NCI-H524 treated with DMSO at 0.1 percent for 48 hours (cell line): ENCODE measurements at regions not wholly inside any gene's neighbourhood (a gene's known extent, or its start where the extent isn't known, plus 50 kb on each side); places are given as distances from the start of the nearest gene placed in this dataset.

Experiments
- DNase-seq: peaks from one replicate; lab custom pipeline; 2025; lab: John Stamatoyannopoulos, UW

DNA sequence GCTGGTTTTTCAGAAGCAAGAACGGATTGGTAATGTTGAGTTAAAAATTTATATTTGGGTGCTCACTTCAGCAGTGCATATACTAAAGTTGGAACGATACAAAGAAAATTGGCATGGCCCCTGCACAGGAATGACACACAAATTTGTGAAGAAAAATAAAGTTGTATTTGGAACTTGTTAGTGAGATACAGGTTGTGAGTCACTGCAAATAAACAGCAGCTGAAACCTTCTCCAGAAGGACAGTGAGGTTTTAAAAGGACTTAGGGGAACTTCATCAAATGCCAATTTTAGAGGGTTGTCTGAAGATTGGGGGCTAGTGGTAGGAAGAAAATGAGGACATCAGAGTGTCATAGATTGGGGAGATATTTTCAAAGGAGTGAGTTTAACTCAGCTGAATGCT lies 79.7 kb upstream of the ELOVL6 start:
- DNase-seq: no peak

DNA sequence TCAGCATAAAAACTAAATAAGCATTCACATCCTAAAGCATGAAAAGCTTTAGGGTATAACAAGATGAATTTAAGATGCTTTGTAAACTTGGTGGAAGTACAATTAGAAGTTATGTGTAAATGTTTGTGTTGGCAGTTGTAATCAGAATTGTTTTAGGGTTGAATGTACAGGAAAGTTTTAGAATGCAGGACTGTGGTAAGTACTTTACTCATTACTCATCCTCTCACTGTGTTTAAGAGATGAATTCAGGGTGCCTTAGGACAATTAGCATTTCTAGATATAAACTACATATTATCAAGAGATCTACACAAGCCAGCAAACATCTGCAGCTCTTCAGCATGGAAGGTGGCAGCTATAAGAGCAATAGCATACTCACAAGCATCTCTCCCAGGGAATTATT lies 77.5 kb upstream of the ELOVL6 start:
- DNase-seq: no peak

DNA sequence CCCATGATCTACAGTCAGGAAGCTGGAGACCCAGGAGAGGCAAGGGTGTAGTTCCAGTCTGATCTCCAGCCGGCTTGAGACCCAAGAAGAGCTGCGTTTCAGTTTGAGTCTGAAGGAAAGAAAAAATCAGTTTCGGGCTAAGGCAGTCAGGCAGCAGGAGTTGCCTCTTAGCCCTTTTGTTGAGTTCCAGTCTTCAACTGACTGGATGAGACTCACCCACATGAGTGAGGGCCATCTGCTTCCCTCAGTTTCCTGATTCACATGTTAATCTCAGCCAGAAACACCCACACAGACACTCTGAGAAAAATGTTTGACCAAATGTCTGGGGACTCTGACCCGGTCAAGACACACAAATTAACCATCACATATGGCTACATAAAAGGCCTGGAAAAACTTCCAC lies 73.6 kb upstream of the ELOVL6 start:
- no peak for DNase-seq

DNA sequence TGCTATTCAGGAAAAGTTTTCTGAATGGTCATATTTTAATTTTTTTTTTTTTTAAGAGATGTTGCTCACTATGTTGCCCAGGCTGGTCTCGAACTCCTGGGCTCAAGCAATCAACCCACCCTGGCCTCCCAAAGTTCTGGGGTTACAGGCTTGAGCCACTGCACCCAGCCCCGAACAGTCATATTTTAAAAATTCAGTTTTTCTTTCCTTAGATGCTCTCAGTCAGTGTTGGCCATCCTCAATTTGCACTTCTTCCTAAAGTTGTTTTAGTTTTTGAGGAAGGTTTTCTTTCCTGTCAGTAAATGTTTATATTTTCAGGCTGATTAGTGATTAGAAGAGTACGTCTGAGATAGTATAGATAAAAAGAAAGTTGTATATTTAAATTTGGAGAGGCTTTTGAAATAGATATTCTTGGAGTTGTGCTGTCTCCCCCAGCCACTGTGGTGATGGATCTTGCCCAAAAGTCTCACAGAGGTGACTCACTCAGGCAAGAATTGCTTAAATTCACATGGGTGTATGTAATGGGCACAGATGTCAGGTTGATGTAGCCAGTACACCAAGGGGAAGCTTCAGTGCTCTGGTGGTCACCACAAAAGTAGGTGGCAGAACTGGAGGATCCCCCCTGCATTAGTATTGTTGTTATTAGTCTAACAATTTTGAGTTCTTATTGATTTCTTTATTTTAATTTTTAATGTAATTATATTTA lies 72.2 kb upstream of the ELOVL6 start:
- no peak for DNase-seq

DNA sequence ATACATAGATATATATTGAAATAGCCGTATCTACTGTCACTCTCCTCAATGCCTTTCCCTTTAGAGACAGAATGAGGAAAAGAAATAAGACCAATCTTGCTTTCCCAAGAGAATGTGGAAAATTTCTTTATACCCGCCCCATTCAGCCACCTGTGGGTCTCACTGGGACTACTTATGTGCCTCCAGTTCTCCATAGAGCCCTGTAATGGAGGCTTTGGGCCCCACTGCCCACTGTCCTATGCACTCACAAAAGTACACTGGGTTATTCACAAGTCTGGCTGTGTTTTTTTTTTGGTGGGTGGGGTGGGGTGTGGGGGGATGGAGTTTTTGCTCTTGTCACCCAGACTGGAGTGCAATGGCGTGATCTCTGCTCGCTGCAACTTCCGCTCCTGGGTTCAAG lies 70.4 kb upstream of the ELOVL6 start:
- no peak for DNase-seq

DNA sequence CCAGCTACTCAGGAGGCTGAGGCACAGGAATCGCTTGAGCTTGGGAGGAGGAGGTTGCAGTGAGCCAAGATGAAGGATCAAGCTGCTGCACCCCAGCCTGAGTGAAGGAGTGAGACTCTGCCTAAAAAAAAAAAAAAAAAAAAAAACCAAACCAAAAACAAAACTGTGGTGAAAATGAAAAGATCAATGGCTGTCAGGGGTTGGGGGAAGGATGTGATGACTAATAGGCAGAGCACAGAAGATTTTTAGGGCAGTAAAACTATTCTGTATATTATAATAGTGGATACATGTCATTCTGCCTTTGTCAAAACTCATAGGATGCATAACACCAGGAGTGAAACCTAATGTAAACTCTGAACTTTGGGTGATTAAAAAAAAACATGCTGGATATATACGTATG lies 69.9 kb upstream of the ELOVL6 start:
- DNase-seq: no peak

DNA sequence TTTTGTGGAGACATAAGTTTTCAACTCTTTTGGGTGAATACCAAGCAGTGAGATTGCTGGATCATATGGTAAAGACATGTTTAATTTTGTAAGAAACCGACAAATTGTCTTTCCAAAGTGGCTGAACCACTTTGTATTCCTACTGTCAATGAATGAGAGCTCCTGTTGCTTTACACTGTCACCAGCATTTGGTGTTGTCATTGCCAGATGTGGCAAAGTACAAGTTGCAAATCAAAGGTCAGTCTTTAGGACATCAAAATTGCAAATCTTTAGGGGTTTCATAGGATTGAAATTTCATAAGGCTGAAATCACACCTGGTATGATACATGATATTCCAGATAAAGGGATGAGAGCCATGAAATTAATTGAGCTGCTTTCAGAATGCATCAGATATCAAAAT lies 67.7 kb upstream of the ELOVL6 start:
- DNase-seq: no peak

DNA sequence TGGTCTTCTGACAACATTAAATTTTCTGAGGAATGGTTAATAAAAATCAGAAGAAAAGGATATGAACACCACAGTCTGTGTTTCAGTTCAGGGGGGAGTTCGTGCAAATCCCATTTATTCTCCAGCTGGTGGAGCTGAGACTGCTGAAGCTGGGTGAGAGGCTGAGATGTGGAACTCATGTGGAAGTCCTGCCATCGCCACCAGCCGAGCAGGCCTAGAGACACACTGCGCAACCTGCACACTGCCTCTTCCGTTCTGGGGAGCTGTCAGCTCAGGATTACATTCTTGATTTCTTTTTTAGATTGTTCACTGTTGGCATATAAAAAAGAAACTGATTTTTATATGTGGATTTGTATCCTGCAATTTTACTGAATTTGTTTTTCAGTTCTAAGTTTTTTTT lies 66.6 kb upstream of the ELOVL6 start:
- no peak for DNase-seq

DNA sequence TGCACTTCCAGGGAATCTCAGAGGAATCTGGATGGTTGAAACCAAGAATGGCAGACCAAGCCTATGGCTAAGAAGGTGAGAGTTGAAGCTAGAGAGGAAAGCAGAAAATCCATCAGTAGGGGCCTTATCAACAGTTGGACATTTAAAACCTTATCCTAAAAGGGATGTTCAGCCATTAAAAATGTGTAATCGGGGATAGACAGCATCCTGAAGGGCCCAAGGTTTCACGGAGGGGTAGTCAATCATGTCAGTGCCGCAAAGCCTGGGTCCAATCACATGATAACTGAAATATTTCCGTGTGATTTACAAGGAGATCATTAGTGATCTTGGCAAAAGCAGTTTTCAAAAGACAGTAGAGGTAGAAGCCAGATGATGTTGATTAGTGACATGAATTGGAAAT lies 61.9 kb upstream of the ELOVL6 start:
- DNase-seq: no peak

DNA sequence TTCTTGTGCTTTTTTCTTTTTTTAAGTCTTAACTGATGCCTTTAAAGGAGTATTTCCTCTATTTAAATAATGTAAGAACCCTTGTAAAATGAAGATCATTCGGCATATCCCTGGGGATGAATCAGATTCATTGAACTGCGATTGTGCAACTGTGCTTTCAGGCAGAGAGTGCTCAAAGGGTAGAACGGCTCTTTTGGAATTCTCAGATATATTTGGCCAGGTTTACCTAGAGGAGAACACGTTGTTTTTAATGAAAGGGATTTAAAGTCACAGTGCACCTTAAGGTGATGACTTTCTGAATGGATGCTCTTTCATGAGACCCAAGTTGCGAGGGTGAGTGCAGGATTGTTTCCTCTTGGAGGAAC lies 51.6 kb upstream of the ELOVL6 start:
- no peak for DNase-seq

DNA sequence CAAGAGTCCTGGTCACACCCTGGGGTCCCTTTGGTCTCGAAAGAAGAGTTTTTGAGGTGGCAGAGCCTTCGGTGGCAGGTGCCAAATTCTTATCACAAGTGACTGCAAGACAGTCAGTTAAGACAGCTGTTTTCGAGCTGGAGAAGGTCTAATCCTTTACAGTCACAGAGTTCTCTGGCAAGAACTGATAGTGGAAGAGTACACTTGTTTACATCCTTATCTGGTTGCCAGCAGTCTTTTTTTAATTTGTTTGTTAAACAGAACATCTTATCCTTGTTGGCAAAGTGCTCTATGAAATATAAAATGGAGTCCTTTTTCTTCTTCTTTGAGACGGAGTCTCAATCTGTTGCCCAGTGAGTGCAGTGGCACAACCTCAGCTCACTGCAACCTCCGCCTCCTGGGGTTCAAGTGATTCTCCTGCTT lies 50.4 kb upstream of the ELOVL6 start:
- DNase-seq: no peak
